Endodermal cell (in vitro differentiated cells): ENCODE measurements at regions not wholly inside any gene's neighbourhood (a gene's known extent, or its start where the extent isn't known, plus 50 kb on each side); places are given as distances from the start of the nearest gene placed in this dataset.
"Not testable (repeated sequence)": the region's sequence is repeated elsewhere in the genome, so short reads cannot be mapped to it uniquely, and the experiment has no call there.

Experiments used
- DNase-seq: peaks from one replicate; pipeline ENCODE4 v3.0.0-alpha.2; 2017
- H3K27ac ChIP-seq: 2 replicates; pipeline ENCODE4 v1.5.1; 2013; ENCODE audit warnings: mild to moderate bottlenecking, low read depth, low read length, moderate library complexity
- H3K27me3 ChIP-seq: 2 replicates; pipeline ENCODE4 v1.6.1; 2013; ENCODE audit warnings: mild to moderate bottlenecking, low read length, moderate library complexity; ENCODE audit not compliant: insufficient read depth, control insufficient read depth, poor library complexity, severe bottlenecking
- H3K36me3 ChIP-seq: 2 replicates; pipeline ENCODE4 v1.7.0; 2013; ENCODE audit warnings: mild to moderate bottlenecking, low read length, moderate library complexity; ENCODE audit not compliant: control insufficient read depth, insufficient read depth
- H3K4me1 ChIP-seq: one replicate; pipeline ENCODE4 v1.7.0; 2013; ENCODE audit warnings: low read length; ENCODE audit not compliant: control insufficient read depth, insufficient read depth
- H3K4me3 ChIP-seq: 2 replicates; pipeline ENCODE4 v1.5.1; 2013; ENCODE audit warnings: mild to moderate bottlenecking, low read length, moderate library complexity
- H3K9ac ChIP-seq: 2 replicates; pipeline ENCODE4 v1.6.1; 2013; ENCODE audit warnings: mild to moderate bottlenecking, low read length, moderate library complexity; ENCODE audit not compliant: poor library complexity, severe bottlenecking; ENCODE audit errors: extremely low read depth
- H3K9me3 ChIP-seq: 2 replicates; pipeline ENCODE4 v1.6.1; 2013; ENCODE audit warnings: mild to moderate bottlenecking, low read length, moderate library complexity; ENCODE audit not compliant: control insufficient read depth
- H3K27ac Mint-ChIP-seq: 2 replicates; pipeline ENCODE4 v1.8.0; 2020; ENCODE audit warnings: mixed read lengths
- H3K27me3 Mint-ChIP-seq: 2 replicates; pipeline ENCODE4 v1.8.0; 2021; ENCODE audit warnings: mild to moderate bottlenecking, mixed read lengths; ENCODE audit not compliant: insufficient read depth
- H3K36me3 Mint-ChIP-seq: 2 replicates; pipeline ENCODE4 v1.8.0; 2020; ENCODE audit warnings: low read depth, mixed read lengths
- H3K4me1 Mint-ChIP-seq: 2 replicates; pipeline ENCODE4 v1.8.0; 2020; ENCODE audit warnings: mixed read lengths
- H3K4me3 Mint-ChIP-seq: 2 replicates; pipeline ENCODE4 v1.8.0; 2020; ENCODE audit warnings: mild to moderate bottlenecking, moderate library complexity, mixed read lengths
- H3K9me3 Mint-ChIP-seq: 2 replicates; pipeline ENCODE4 v1.8.0; 2020; ENCODE audit warnings: mild to moderate bottlenecking, mixed read lengths
- WGBS, 2 experiments: methylation state at CpG; one replicate each; pipeline versions ENCODE4 v1.1.5 to v1.1.7; 2013; ENCODE audit warnings: missing lambda C conversion rate in 2 of 2, mixed read lengths in 1 of 2; ENCODE audit not compliant: insufficient coverage in 1 of 2, insufficient read length in 1 of 2; 5-methylcytosine and 5-hydroxymethylcytosine counted together
- TF ChIP-seq, protein P1 (sequence below): fragments of 200-600 bp; sonication (generic); conservative IDR thresholded peaks from 2 replicates; pipeline ENCODE4 v1.5.0; 2021; ENCODE audit warnings: antibody characterized with exemption, mild to moderate bottlenecking

- peak overlapping the region; percentile 84 for H3K27ac ChIP-seq
- Mint-ChIP-seq H3K9me3 (peaks cover 22% of the 10 kb centered on the region), H3K36me3 (peaks cover 1% of the 10 kb centered on the region), H3K27me3 (peaks cover 9% of the 10 kb centered on the region), H3K27ac (peak overlapping the region; percentile 30), H3K4me1 (peaks cover 24% of the 10 kb centered on the region), H3K4me3 (no peak overlapping the region)
- H3K9ac ChIP-seq: no peak overlapping the region
- WGBS, 2 experiments: 80 to 91% methylated on average over 14 to 17 of the region's 17 CpGs
- no peak overlapping the region for H3K4me3 ChIP-seq
- no peaks in the 10 kb centered on the region for H3K36me3 ChIP-seq
- no peak for DNase-seq
- H3K9me3 ChIP-seq: peaks cover 17% of the 10 kb centered on the region
- H3K4me1 ChIP-seq: peaks cover 6% of the 10 kb centered on the region
- H3K27me3 ChIP-seq: no peaks in the 10 kb centered on the region
- TF ChIP-seq, protein P1, sequence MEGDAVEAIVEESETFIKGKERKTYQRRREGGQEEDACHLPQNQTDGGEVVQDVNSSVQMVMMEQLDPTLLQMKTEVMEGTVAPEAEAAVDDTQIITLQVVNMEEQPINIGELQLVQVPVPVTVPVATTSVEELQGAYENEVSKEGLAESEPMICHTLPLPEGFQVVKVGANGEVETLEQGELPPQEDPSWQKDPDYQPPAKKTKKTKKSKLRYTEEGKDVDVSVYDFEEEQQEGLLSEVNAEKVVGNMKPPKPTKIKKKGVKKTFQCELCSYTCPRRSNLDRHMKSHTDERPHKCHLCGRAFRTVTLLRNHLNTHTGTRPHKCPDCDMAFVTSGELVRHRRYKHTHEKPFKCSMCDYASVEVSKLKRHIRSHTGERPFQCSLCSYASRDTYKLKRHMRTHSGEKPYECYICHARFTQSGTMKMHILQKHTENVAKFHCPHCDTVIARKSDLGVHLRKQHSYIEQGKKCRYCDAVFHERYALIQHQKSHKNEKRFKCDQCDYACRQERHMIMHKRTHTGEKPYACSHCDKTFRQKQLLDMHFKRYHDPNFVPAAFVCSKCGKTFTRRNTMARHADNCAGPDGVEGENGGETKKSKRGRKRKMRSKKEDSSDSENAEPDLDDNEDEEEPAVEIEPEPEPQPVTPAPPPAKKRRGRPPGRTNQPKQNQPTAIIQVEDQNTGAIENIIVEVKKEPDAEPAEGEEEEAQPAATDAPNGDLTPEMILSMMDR: no peak
Measured at GRCh38 chr22:48919851-48920589, 907.7 kb downstream of the BRD1 start.

GRCh38 chr22:48919187-48919590 is 908.5 kb downstream of the BRD1 start:
- WGBS, 2 experiments: 74 to 91% methylated on average over 11 to 18 of the region's 18 CpGs
- Mint-ChIP-seq H3K27me3 (peaks cover 9% of the 10 kb centered on the region), H3K4me1 (peaks cover 24% of the 10 kb centered on the region), H3K36me3 (peaks cover 1% of the 10 kb centered on the region), H3K4me3 (no peak overlapping the region), H3K27ac (peak overlapping the region; percentile 90), H3K9me3 (peaks cover 22% of the 10 kb centered on the region)
- Histone ChIP-seq H3K4me1 (peaks cover 6% of the 10 kb centered on the region), H3K27ac (peak overlapping the region; percentile 84), H3K27me3 (no peaks in the 10 kb centered on the region), H3K4me3 (peak overlapping the region; percentile 40), H3K36me3 (no peaks in the 10 kb centered on the region), H3K9ac (no peak overlapping the region), H3K9me3 (peaks cover 17% of the 10 kb centered on the region)
- TF ChIP-seq, protein P1: no peak
- DNase-seq: no peak

DNA sequence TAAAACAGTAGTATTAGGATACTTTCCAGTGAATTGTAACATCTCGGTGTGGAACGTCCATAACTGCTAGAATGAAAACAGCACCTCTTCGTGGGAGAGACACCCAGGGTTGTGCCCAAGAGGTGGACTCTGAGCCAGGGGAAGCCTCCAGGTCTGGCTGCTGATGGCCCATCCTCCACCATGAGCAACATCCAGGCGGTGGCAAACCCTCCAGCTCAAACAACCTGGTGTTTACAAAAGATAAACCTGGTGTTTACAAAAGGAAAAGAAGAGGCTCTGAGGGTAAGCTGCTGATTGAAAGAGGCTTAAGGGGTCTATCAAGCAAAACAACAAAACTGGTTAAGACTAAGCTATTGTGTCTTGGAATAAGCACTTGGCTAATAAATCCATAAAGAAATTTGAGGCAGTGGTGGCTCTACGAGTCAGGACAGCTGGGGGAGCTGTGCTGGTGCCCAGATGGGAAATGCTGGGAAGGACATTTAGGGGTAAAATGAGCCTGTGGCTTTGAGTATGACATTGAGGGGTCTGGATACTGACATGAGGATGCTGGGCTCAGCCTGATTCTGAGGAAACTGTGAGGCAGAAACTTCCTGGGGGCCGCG is 909.0 kb downstream of the BRD1 start:
- Mint-ChIP-seq H3K27me3 (peaks cover 9% of the 10 kb centered on the region), H3K4me1 (peaks cover 24% of the 10 kb centered on the region), H3K9me3 (peaks cover 22% of the 10 kb centered on the region), H3K4me3 (peak overlapping the region; percentile 39), H3K27ac (peak overlapping the region; percentile 90), H3K36me3 (peaks cover 1% of the 10 kb centered on the region)
- Histone ChIP-seq H3K9me3 (peaks cover 17% of the 10 kb centered on the region), H3K27me3 (no peaks in the 10 kb centered on the region), H3K4me1 (peaks cover 6% of the 10 kb centered on the region), H3K4me3 (peak overlapping the region; percentile 40), H3K9ac (no peak overlapping the region), H3K36me3 (no peaks in the 10 kb centered on the region), H3K27ac (peak overlapping the region; percentile 84)
- 73 to 89% methylated on average over 4 to 7 of the region's 7 CpGs for WGBS, 2 experiments
- TF ChIP-seq, protein P1: peak; percentile 28
- no peak for DNase-seq

GRCh38 chr22:48912356-48913066 is 915.2 kb downstream of the BRD1 start:
- H3K27ac ChIP-seq, DNase-seq, H3K27me3 Mint-ChIP-seq, H3K27ac Mint-ChIP-seq, H3K4me1 Mint-ChIP-seq, H3K27me3 ChIP-seq, H3K4me3 ChIP-seq, H3K36me3 Mint-ChIP-seq, H3K36me3 ChIP-seq, H3K4me1 ChIP-seq, H3K4me3 Mint-ChIP-seq, H3K9ac ChIP-seq: not testable (repeated sequence)
- peaks cover 17% of the 10 kb centered on the region for H3K9me3 ChIP-seq
- whole genome bisulfite sequencing, 2 experiments: 79 to 80% methylated on average over 1 to 4 of the region's 7 CpGs
- peaks cover 19% of the 10 kb centered on the region for H3K9me3 Mint-ChIP-seq

GRCh38 chr22:48911647-48912046 is 916.0 kb downstream of the BRD1 start:
- H3K27me3 Mint-ChIP-seq, H3K36me3 Mint-ChIP-seq, H3K27ac Mint-ChIP-seq, H3K36me3 ChIP-seq, H3K4me3 Mint-ChIP-seq, H3K4me1 Mint-ChIP-seq, H3K4me1 ChIP-seq, H3K9me3 ChIP-seq, H3K9ac ChIP-seq, H3K27me3 ChIP-seq, H3K27ac ChIP-seq, H3K4me3 ChIP-seq, DNase-seq: not testable (repeated sequence)
- H3K9me3 Mint-ChIP-seq: peaks cover 11% of the 10 kb centered on the region
- 83 to 93% methylated on average over 2 to 4 of the region's 5 CpGs for WGBS, 2 experiments
